Vagina (tissue), 2 donors: ENCODE measurements at regions not wholly inside any gene's neighbourhood (a gene's known extent, or its start where the extent isn't known, plus 50 kb on each side); places are given as distances from the start of the nearest gene placed in this dataset.

Experiments used
- POLR2A ChIP-seq, 2 donors: fragments of 450-650 bp; IDR thresholded peaks; one replicate each; pipeline ENCODE4 v1.6.1; 2017; ENCODE audit warnings: antibody characterized with exemption in 2 of 2, mild to moderate bottlenecking in 2 of 2, moderate library complexity in 2 of 2
- POLR2AphosphoS5 ChIP-seq, 2 donors: sonication (generic); formaldehyde crosslinking; IDR thresholded peaks; one replicate each; pipeline ENCODE4 v1.9.0; 2017; ENCODE audit warnings: antibody characterized with exemption in 2 of 2, mild to moderate bottlenecking in 2 of 2, low read depth in 1 of 2; ENCODE audit not compliant: insufficient read depth in 1 of 2
- TF ChIP-seq, protein P1 (sequence below), 3 experiments: fragments of 450-650 bp in 2 of 3; fragments of 200-600 bp in 1 of 3; sonication (generic) in 1 of 3; IDR thresholded peaks; one replicate each; pipeline ENCODE4 v1.5.1; 2017 to 2019; ENCODE audit warnings: antibody characterized with exemption in 3 of 3, mild to moderate bottlenecking in 2 of 3, moderate library complexity in 2 of 3

GRCh38 chr1:95770581-95770980 is 536.6 kb downstream of the RWDD3 start:
- TF ChIP-seq, protein P1, sequence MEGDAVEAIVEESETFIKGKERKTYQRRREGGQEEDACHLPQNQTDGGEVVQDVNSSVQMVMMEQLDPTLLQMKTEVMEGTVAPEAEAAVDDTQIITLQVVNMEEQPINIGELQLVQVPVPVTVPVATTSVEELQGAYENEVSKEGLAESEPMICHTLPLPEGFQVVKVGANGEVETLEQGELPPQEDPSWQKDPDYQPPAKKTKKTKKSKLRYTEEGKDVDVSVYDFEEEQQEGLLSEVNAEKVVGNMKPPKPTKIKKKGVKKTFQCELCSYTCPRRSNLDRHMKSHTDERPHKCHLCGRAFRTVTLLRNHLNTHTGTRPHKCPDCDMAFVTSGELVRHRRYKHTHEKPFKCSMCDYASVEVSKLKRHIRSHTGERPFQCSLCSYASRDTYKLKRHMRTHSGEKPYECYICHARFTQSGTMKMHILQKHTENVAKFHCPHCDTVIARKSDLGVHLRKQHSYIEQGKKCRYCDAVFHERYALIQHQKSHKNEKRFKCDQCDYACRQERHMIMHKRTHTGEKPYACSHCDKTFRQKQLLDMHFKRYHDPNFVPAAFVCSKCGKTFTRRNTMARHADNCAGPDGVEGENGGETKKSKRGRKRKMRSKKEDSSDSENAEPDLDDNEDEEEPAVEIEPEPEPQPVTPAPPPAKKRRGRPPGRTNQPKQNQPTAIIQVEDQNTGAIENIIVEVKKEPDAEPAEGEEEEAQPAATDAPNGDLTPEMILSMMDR (IDR thresholded peaks at IDR 0.05) = no peak
- TF ChIP-seq POLR2A (IDR thresholded peaks at IDR 0.05) (no peak), POLR2AphosphoS5 (IDR thresholded peaks at IDR 0.05; ENCODE audit: insufficient read depth in 1 of 2, low read depth in 1 of 2) (no peak)
